Gastrocnemius medialis (tissue), 4 donors: ENCODE measurements at regions not wholly inside any gene's neighbourhood (a gene's known extent, or its start where the extent isn't known, plus 50 kb on each side); places are given as distances from the start of the nearest gene placed in this dataset.

Experiments used
- POLR2A ChIP-seq, 2 donors: fragments of 450-650 bp; IDR thresholded peaks; one replicate each; pipeline ENCODE4 v1.6.1; 2017; ENCODE audit warnings: antibody characterized with exemption in 2 of 2, mild to moderate bottlenecking in 2 of 2, moderate library complexity in 2 of 2
- TF ChIP-seq, protein P1 (sequence below), 5 experiments: fragments of 450-650 bp in 3 of 5; fragments of 200-600 bp in 2 of 5; sonication (generic) in 2 of 5; IDR thresholded peaks in 4 of 5; conservative IDR thresholded peaks in 1 of 5; 1 replicate in 4 of 5; 2 replicates in 1 of 5; pipeline ENCODE4 v1.5.1; 2016 to 2019; ENCODE audit warnings: antibody characterized with exemption in 5 of 5, mild to moderate bottlenecking in 3 of 5, moderate library complexity in 3 of 5

DNA sequence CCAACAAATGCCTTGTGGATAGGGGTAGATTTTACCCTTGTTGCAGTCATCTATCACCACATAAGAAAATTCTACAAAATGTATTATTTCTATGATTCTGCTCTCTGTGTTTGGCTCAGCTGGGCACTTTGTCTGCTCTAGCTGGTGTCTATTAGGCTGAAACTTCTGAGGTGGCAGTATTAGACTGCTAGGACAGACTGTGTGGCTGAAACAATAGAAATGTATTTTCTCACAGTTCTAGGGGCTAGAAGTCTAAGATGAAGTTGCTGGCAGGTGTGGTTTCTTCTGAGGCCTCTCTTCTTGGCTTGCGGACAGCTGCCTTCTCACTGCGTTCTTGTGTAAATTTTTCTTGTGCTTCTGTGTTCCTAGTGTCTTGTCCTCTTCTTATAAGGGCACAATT lies 1139.6 kb upstream of the LRRTM3 start:
- TF ChIP-seq, protein P1, sequence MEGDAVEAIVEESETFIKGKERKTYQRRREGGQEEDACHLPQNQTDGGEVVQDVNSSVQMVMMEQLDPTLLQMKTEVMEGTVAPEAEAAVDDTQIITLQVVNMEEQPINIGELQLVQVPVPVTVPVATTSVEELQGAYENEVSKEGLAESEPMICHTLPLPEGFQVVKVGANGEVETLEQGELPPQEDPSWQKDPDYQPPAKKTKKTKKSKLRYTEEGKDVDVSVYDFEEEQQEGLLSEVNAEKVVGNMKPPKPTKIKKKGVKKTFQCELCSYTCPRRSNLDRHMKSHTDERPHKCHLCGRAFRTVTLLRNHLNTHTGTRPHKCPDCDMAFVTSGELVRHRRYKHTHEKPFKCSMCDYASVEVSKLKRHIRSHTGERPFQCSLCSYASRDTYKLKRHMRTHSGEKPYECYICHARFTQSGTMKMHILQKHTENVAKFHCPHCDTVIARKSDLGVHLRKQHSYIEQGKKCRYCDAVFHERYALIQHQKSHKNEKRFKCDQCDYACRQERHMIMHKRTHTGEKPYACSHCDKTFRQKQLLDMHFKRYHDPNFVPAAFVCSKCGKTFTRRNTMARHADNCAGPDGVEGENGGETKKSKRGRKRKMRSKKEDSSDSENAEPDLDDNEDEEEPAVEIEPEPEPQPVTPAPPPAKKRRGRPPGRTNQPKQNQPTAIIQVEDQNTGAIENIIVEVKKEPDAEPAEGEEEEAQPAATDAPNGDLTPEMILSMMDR (IDR thresholded peaks at IDR 0.05 in 4 of 5, conservative IDR thresholded peaks at IDR 0.05 in 1 of 5) = no peak
- TF ChIP-seq POLR2A (IDR thresholded peaks at IDR 0.05) = no peak
